ENCODE measurements at regions not wholly inside any gene's neighbourhood (a gene's known extent, or its start where the extent isn't known, plus 50 kb on each side); places are given as distances from the start of the nearest gene placed in this dataset.

DNA sequence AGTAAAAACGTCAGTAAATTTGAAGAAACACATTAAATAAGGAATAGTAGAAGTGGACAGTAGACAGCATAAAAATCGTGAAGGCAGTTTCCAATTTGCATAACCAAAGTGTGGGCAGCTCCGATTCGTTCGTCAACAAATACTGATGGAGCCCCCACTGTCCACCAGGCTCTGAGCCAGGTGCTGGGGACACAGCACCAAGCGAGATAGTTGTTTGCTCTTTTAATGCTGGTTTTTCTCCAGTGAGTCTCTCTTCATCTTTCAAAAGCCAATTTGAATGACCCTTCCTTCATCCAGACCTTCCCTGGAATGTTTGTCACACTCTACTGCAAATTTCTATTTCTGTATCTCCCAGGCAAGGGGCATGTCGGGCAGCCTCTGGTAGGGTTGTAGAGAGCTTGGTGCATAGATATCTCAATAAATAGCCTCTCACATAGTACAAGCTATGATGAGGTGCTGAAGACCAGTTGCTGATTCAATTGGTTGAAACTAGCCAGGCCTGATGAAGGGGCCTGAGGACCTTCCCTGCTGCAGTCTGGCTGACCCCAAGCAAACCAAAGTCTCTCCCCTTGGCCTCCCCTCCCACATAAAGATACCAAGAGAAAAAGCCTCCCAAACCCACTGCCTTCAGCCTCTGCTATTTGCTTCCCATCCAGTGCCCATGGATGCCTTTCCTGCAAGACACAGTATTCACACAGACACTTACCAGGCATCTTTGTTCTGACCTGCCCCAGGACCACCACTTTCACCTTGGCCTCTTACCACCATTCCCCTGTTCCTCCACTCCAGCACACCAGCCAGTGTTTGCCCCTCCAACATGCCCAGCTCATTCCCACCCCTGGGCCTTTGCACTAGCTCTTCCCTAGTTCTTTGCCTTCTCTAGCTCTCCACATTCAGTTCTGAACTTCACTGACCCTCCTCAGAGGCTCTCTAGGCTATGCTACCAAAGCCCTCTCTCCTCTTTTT lies 125.2 kb downstream of the CEBPB start:
- DNase-seq = no peak

DNA sequence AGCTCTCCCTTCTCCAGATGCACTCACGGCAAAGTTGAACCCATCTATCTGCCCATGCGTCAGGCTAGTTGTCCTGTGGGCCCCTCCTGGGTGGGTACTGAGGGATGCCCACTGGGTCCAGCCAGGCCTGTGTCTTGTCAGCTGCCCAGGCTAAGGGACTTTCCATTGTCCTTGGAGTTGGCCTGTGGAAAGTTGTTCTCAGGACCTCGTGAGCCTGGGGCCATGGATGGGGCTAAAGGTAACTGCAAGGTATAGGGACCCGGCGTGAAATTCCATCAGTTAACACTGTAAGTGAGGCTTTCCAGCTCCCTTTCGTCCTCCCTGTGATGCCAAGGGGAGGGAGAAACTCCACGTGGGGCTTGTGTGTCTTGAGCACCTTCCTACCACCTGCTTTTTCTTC lies 126.5 kb downstream of the CEBPB start:
- DNase-seq = no peak

DNA sequence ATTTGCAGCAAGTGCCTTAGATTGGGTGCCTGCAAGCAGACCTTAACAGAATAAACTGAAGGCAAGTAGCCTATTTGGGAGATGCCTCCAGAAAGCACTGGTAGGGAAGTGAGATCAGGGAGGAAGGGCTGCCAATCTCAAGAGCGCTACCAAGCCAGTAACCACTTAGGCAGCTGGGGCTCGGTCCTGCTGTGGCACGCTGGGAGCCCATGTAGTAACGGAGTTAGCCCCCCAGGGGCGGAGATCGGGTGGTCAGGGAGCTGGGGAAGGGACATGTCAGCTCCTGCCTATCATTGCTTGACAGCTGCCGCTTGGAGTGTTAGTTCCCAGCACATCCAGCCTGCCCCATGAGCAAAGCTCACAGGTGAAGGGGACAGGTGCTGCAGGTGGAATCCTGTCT lies 127.0 kb downstream of the CEBPB start:
- no peak for DNase-seq

DNA sequence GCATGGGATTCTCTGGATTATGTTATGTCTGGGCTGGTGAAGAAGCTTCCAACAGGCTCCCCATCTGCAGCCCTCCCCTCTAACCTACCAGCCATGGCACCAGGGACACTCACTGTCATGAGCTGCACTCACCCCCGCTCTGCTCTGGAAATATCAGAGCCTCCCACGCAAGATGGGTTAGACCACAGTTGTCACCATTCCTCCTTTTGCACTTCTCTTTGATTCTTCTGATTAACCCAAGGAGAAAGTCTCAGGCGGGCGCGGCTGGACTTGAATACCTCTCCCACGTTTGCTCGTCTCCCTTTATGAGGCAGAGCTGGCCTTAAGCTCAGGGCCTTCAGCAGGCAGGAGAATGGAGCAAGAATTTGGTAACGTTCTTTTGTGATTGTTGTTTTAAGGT lies 128.1 kb downstream of the CEBPB start:
- DNase-seq = no peak

GRCh38 chr20:50320005-50320900 lies 129.6 kb downstream of the CEBPB start:
- no peak for DNase-seq

DNA sequence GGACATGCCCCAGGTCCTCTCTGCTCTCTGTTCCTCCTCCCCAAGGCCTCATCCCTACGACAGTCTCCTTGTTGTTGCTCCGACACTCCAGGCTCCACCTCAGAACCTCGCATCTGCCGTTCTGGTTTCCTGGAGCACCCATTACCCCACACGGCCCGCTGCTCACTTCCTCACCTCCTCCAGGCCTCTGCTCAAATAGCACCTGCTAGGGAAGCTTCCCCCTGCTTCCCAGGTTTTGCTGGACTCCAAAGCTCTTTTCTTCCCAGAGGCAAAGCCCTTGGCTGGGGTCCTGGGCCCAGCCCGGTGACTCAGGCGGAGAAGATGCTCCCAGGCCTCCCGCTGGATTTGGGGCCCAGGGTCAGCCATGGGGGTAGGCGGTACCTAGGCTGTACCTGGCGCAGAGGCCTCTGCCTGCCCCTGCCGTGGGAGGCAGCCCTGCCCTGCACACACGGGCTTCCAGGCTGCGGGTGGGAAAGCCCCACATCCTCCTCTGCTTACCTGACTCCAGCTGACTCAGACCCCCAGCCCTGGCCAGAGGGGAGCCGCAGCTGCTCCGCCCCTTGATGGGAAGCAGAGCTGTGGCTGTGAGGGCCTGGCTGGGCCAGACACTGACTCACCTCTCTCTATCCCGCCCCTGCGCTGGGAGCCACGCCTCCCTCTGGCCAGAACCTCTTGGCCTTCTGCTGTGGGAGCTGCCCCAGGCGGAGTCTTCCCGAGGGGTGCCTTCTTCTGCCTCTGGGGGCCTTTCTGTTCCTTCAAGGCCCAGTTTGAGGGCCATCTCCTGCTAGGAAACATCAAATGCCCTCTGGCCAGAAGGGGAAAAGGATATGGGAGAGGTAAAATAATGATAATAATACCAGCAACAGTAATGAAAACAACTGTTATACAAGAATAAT lies 130.5 kb downstream of the CEBPB start:
- DNase-seq = no peak

DNA sequence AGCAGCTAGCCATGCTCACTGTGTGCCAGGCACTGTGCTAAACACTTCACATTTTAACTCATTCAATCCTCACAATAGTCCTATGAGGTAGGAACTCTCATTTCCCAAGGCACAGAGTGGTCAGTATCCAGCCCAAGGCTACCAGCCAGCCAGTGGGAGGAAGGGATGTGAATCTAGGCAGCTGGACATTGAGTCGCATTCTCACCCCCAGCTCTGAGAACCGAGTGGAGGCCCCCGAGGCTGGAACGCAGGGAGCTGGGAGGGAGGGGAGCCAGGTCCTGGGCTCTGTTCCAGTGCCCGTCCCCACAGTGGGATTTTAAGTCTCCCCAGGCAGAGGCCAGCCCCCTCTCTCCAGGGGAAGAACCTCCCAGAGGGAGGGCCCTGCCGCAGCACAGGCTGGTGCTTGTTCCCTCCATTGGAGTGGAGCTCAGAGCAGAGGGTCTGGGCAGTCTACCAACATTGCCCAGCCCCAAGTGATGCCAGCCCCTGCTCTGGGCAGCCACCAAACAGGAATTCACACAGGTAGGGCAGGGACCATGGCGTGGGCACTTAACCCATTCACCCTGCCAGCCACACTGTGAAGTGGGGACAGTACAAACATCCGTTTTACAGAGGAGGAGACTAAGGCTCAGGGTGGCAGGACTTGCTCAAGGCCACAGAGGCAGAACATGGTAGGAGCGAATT lies 131.3 kb downstream of the CEBPB start:
- no peak for DNase-seq

DNA sequence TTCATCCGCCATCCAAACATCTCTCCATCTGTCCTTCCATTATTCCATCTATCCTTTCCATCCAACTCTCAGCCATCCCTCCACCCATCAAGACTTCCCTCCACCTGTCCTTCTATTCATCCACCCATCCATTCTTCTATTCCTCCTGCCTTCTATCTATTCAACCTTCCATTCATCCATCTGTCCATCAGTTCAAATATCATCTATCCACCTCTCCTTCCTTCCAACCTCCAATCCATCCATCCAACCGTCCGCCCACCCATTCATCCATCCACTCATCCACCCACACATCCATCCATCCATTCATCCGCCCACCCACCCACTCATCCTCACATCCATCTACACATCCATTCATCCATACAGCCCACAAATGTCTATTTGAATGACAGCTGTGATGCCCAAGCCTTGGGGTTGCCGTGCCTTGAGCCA lies 132.1 kb downstream of the CEBPB start:
- DNase-seq = no peak

GRCh38 chr20:50323209-50323608 lies 132.6 kb downstream of the CEBPB start:
- no peak for DNase-seq

- DNase-seq = no peak
These were observed 133.4 kb downstream of the CEBPB start for GRCh38 chr20:50323777-50324775.

DNA sequence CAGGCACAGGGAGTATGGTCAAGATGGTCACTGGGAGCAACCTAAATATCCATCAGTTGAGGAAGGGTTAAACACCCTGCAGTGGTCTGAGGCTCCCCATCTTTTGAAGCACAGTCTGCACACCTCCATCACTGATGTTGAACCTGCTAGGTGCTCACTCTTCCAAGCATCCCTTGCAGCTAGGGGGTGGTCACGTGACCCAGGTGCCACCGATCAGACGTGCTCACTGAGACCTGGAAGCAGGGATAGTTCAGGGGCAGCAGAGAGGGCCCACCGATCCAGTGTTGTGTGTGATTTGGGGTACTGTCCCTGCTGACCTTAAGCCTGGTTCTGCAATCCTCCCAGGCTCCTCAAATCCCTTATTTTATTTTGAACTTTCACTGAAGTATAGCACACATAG lies 134.6 kb downstream of the CEBPB start:
- DNase-seq = no peak

- no peak for DNase-seq
These were observed 135.0 kb downstream of the CEBPB start for GRCh38 chr20:50325651-50326050.

GRCh38 chr20:50327666-50328065 lies 137.0 kb downstream of the CEBPB start:
- no peak for DNase-seq

DNA sequence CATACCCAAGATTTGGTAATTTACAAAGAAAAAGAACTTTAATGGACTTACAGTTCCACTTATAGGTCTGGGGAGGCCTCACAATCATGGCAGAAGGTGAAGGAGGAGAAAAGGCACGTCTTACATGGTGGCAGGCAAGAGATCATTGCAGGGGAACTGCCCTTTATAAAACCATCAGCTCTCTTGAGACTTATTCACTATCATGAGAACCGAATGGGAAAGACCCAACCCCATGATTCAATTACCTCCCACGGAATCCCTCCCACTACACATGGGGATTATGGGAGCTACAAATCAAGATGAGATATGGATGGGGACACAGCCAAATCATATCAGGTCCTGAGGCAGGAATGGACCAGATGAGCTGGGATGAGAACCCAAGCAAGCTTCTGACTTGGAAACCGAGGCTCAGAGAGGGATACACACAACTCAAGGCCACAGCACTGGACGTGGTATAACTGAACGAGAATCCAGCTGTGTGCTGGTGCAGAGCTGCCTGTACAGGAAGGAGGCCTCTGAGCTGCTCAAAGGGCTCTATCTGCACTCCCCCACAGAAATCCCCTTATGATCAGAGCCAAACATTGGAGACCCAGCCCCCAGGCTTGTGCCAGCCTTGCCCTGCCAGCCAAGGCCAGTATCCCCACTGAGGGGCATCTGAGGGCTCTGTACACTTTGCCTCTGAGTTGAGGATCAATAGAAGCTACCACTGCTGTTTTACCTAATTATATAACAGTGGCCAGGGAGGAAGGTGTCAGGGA lies 137.8 kb downstream of the CEBPB start:
- DNase-seq = no peak

- no peak for DNase-seq
These were observed 138.6 kb downstream of the CEBPB start for GRCh38 chr20:50328996-50329898.

GRCh38 chr20:50329981-50330503 lies 139.4 kb downstream of the CEBPB start:
- DNase-seq = no peak

DNA sequence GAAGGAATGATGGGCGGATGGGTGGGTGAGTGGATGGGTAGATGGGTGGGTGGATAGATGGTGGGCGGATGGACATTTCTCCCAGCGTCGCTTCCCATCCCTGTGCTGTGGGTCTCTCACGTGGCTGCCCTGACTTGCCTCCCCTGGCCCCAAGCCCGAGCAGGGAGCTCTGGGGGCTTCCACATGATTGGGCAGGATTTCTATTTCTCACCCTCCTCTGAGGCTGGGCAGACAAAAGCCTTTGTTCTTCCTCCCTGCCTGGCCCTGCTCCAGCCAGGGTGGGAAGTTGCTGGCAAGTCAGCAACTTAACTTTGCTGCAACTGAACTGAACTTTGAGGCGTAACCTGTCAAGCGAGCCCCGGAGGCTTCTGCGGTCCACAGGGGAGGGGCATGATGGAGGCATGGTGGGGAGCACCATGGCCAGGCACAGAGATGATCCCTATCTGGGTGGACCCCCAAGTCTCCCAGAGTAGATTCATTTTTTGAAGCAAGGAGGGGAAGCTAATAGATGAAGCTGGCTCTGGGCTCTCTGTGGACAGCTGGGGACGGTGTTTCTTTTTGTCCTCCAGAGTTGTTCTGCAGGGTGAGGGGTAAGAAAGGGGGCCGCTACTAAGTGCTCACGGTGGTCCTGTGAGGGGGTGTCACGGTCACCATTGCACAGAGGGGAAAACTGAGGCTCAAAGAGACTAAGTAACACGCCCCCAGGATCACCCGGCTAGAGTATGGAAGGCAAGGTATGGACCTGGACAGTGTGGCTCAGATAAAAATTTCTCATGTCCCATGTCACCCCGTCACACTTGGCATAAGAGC lies 140.1 kb downstream of the CEBPB start:
- DNase-seq = no peak

Data from cortex of kidney (tissue), 1 donor.